ENCODE measurements at regions not wholly inside any gene's neighbourhood (a gene's known extent, or its start where the extent isn't known, plus 50 kb on each side); places are given as distances from the start of the nearest gene placed in this dataset.

DNA sequence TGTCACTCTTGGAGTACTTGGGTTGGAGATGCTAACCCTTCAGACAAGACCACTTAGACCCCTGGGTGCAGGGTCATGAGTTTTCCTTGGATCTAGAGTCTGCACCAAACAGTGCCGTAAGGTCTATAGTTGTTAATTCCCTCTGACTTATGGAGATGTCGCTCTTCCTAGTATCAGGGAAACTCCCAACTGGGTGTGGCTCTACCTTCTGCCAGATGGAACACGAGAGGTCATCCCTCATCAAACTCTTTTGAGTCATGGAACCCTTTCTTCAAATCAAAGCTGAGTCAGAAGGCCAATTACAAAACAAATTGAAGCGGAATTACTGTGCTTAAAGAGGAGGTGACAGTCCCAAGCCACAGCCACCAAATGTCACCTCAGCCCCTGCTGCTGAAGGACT is 514.9 kb upstream of the PROK2 start:
- Histone ChIP-seq H3K9me3 (ENCODE audit: control insufficient read depth, insufficient read depth, low read depth, low read length) (no peaks in the 10 kb centered on the region), H3K27ac (ENCODE audit: low read length) (no peak overlapping the region), H3K36me3 (ENCODE audit: control insufficient read depth, insufficient read depth, low read length) (no peaks in the 10 kb centered on the region), H3K27me3 (ENCODE audit: control insufficient read depth, insufficient read depth, low read length) (no peaks in the 10 kb centered on the region; the same call in 1 of the 2 replicates), H3K4me3 (ENCODE audit: low read depth in 2 of 2, low read length in 2 of 2) (no peak overlapping the region), H3K4me1 (ENCODE audit: control insufficient read depth, insufficient read depth, low read length) (no peaks in the 10 kb centered on the region)
- BruUV-seq (replicated peaks), result no TSS peak
- TF ChIP-seq SIN3A (IDR thresholded peaks at IDR 0.05; ENCODE audit: borderline replicate concordance, insufficient read depth, low read depth, low read length), result no peak
- no peak for TF ChIP-seq REST (IDR thresholded peaks at IDR 0.05; ENCODE audit: insufficient read depth in 1 of 2, low read depth in 2 of 2, low read length in 1 of 2)
- no peak for TF ChIP-seq POLR2AphosphoS5 (IDR thresholded peaks at IDR 0.05; ENCODE audit: low read depth, low read length)
- no peak for TF ChIP-seq TCF7L2 (IDR thresholded peaks at IDR 0.05; ENCODE audit: low read depth, low read length)
- no peak for TF ChIP-seq CTCF (IDR thresholded peaks at IDR 0.05)
- ATAC-seq (no peak), DNase-seq (ENCODE audit: low read depth, low spot score) (no peak)
- intact Hi-C loops (cut with micrococcal nuclease; ENCODE audit: unreplicated experiment), result no loop called here
- in situ Hi-C loops (cut with HindIII; ENCODE audit: low pct_unique_long_range_greater_than_20kb, low sequenced_read_pairs), result no loop called here
- POLR2A ChIA-PET, result no interaction called here
- CTCF ChIA-PET, result no interaction called here

DNA sequence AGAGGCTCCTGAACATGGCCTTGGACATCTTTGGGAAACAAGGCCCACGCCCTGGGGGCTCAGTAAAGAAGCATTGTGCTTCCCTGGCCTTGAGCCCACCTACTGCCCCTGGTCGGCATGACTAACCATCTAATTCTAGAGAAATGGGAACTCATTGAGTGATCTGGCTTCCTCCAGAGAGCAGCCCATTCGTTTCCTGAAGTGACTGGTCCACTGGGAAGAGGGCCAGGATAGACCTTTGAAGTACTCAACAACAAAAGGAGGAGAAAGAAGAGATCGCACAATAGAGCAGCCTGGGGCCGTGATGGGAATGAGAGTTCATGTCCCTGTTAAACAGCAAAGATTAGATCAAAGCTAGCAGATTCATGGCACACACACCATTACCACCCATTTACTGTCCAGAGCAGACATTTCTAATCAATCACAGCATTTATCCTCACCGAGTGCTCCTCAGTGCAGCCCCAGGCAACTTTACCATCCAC is 514.4 kb upstream of the PROK2 start:
- DNase-seq (ENCODE audit: low read depth, low spot score) (no peak), ATAC-seq (no peak)
- no peaks in the 10 kb centered on the region; the same call in 1 of the 2 replicates for H3K27me3 ChIP-seq (ENCODE audit: control insufficient read depth, insufficient read depth, low read length)
- no peaks in the 10 kb centered on the region for H3K36me3 ChIP-seq (ENCODE audit: control insufficient read depth, insufficient read depth, low read length)
- no peaks in the 10 kb centered on the region for H3K9me3 ChIP-seq (ENCODE audit: control insufficient read depth, insufficient read depth, low read depth, low read length)
- in situ Hi-C loops (cut with HindIII; ENCODE audit: low pct_unique_long_range_greater_than_20kb, low sequenced_read_pairs), result no loop called here
- intact Hi-C loops (cut with micrococcal nuclease; ENCODE audit: unreplicated experiment), result no loop called here
- ChIA-PET CTCF (no interaction called here), POLR2A (no interaction called here)
- H3K4me1 ChIP-seq (ENCODE audit: control insufficient read depth, insufficient read depth, low read length), result no peaks in the 10 kb centered on the region
- H3K27ac ChIP-seq (ENCODE audit: low read length), result no peak overlapping the region
- TF ChIP-seq POLR2AphosphoS5 (IDR thresholded peaks at IDR 0.05; ENCODE audit: low read depth, low read length), result no peak
- TF ChIP-seq REST (IDR thresholded peaks at IDR 0.05; ENCODE audit: insufficient read depth in 1 of 2, low read depth in 2 of 2, low read length in 1 of 2), result no peak
- no peak for TF ChIP-seq SIN3A (IDR thresholded peaks at IDR 0.05; ENCODE audit: borderline replicate concordance, insufficient read depth, low read depth, low read length)
- no peak for TF ChIP-seq CTCF (IDR thresholded peaks at IDR 0.05)
- no peak for TF ChIP-seq TCF7L2 (IDR thresholded peaks at IDR 0.05; ENCODE audit: low read depth, low read length)
- BruUV-seq (replicated peaks), result no TSS peak
- H3K4me3 ChIP-seq (ENCODE audit: low read depth in 2 of 2, low read length in 2 of 2), result no peak overlapping the region
